SKM-1 treated with dmso at 0.1 percent for 144 hours (cell line): ENCODE measurements at regions not wholly inside any gene's neighbourhood (a gene's known extent, or its start where the extent isn't known, plus 50 kb on each side); places are given as distances from the start of the nearest gene placed in this dataset.

Experiments used
- DNase-seq: peaks from one replicate; lab custom pipeline; 2025; ENCODE audit not compliant: unreplicated experiment; lab: John Stamatoyannopoulos, UW

DNA sequence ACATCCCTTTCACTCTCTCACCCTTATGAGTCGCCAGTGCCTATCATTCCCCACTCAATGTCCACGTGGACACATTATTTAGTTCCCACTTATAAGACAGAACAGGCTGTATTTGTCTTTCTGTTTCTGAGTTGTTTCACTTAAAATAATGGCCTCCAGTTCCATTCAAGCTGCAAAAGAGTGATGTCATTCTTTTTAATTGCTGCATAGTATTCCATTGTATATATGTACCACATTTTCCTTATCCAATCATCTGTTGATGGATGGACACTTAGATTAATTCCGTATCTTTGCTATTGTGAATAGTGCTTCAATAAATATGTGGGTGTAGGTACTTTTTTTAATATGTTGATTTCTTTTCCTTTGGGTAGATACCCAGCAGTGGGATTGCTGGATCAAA, 79.1 kb downstream of the ZNF365 start:
- no peak for DNase-seq

DNA sequence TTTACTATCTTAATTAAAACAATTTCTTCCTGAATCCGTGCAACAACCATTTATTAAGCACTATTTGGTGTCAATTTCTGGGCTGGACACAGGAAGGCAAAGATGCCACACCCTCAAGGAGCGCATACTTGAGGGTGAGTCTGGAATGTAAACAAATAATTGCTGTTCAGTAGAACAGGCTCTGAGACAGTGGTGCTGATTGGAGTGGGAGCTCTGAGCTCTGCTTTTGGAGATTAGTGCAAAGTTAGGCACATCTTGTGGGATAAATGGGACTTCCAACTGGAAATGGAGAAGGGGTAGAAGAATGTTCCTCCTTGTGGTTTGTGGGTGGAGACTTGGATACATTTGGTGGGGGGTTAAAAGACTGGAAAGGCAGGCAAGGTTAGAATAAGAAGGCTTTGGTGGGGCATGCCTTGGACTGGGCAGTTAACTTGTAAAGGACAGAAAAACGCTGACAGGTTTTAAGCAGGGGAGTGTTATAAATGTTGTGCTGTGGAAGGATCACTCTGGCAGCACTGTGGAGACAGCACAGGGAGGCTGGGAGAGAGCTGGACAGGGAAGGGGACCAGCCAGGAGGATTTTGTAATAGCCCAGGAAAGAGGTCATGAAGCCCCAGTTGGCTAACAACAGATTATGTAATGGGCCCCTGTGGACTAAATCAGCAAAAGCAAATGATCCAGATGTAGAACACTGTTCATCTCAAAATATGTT, 80.7 kb downstream of the ZNF365 start:
- DNase-seq = peak; percentile 16

DNA sequence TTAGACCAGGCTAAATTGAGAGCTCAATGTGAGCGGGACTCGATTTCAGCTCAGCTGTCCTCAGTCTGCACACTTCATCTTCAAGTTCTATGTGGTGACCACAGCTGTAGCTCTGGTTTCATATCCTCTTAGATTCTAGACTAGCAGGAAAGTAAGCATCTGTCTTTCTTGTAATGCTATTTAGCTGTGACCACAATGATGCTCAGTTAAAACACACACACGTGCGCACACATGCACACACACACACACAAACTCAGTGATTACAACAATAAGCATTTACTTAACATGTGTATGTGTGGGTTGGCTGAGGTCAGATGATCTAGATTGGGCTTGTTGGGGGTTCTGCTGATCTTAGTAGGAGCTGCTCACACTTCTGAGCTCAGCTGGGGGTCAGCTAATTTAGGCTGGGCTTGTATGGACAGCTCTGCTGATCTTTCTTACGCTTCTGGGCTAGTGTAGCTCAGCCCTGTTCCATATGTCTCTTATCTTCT, 82.5 kb downstream of the ZNF365 start:
- DNase-seq = peak; percentile 52

DNA sequence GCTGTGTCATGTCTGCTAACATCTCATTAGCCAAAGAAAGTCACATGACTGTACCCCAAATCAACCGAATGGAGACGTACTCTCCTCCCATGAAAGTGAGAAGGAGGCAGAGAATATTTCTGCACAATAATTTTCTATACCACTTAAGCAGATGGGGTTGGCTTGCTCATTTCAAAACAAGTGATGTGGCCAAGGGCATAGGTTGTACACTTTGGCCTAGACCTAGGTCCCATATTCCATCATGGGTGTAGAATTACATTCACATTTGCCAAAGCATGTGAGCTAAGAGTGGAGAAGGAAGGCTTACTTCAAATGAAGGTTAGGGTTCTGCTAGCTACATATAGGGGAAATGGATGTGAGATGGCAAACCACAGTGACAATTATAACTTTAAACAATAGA, 83.0 kb downstream of the ZNF365 start:
- no peak for DNase-seq

DNA sequence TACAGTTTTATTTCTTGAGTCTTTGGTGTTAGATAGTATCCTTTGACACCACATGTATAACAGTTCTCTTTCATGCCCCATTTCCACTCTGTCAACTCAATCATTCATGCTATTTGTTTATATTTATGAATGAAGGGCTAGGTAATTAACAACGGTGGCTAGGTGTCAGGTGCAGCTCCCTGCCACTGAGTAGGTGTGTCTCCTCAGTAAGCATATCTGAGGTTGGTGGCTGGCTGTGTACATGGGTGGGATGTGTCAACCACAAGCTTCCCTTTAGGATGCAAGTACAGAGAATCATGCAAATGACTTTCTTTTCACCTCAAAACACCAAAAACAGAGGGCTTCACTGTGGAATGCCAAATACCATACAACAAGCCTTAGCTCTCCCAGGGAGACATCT, 83.4 kb downstream of the ZNF365 start:
- DNase-seq = no peak

DNA sequence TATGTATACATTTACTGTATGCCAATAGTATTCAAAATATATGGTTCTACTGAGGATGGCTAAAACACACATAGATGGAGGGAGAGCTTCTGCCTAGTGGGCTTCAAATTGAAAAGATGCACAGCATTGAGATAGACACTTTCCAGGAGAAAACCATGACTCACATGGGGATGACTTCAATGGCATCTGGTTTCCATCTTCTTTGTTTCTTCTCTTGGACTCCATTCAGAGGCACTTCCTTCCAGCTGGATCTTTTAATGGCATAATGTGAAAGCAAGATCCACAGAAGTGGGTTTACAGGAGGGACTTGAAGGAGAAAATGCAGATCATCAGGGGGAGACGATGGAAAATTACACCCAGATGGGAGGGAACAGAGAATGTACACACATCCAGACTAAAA, 84.9 kb downstream of the ZNF365 start:
- no peak for DNase-seq

DNA sequence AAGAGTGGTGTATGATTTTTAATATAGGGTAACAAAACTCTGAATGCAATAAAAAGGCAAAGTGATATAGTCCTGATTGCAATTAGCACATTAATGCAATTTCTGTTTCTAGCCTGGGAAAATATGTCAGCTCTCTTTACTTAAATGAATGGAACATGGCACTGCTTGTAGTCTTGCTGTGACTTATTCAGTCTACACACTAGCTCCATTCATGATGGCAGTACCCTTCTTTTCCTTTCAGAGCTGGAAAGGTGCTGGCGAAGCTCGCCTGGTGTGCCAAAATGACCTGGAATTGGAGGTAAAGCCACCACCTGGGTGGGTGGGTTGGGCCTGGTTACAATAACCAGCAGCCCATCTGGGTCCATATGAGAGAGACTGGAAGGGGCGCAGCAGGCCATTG, 85.3 kb downstream of the ZNF365 start:
- no peak for DNase-seq

DNA sequence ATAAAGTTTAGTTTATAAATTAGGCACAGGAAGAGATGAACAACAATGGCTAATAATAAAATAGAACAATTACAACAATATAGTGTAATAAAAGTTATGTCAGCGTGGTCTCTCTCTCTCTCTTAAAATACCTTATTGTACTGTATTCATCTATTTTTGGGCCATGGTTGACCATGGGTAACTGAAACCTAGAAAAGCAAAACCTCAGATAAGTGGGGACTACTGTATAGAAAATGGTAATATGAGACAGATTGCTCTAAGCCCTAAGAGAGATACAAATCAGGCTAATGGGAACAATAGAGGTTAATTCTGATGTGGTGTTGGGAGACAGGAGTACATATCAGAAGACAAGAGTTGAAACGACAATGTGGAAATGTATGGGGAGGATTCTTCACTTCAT, 86.2 kb downstream of the ZNF365 start:
- DNase-seq = no peak

DNA sequence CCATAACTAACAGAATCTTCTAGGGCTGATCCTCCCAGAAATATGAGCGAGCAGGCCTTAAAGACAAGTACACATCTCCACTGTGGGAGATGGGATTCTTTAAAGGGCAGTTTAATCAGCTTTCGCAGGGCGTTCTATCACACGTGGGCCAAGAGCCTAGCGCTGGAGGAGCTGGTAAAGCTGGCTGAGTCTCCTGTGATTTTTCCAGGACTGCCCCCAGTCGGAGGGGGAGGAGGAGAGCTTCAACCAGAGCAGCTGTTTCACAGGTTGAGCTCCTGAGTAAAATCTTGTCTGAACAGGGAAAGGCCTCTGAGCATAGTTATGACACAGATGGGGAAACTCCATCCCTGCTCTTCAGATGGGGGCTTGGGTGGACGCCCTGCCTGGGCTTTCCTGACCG, 87.0 kb downstream of the ZNF365 start:
- DNase-seq = no peak

DNA sequence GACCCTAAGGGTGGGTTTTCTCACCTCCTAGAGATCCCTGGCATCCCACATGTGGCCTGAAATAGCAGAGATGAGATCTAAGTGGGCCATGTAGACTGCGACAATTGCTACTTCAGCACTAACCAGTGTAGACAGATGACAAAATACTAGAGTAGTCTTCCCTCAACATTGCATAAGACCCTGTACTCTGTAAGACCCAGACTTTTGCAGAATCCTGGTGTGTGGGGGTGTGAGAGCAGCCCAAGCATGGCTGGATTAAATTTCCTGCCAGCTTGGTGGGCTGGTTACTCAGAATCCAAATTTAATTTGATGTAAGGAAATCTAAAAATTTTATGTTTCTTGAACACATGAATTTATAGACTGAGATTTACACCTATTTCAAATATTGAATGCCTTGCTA, 88.3 kb downstream of the ZNF365 start:
- DNase-seq = no peak

DNA sequence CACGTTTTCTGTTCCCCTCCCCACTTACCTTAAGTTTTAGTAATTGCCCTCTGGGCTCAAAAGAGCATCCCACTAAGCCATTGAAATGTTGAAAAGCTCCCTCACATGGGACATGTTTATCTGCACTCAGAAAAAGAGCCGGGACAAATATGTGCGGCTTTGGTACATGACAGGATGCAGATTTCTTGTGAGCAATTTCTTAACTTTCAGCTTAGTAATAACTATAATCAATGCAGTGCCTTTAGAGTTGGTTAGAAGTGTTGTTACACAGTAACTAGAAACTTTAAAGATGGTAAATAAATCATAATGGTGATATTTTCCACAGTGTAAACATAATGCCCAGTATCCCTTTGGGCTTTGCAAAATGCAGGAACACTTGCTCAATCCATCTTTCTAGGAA, 89.2 kb downstream of the ZNF365 start:
- no peak for DNase-seq

DNA sequence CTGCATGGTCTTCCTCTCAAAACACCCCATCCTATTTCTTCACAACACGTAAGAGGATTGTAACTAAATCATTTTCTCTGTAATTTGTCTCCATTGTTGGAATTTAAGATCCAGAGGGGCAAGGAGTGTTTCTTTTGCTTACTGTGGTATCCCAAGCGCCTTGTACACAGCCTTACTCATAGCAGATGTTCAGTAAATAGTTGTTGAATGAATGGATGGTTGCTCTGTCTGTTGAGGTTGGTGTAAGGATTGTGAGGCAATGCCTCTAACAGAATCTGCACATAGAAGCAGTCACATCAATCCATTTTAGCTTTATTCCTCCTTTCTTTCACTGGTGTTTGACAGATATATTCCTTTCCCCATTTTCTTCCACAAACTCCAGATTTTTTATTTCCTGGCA, 90.1 kb downstream of the ZNF365 start:
- DNase-seq = no peak

DNA sequence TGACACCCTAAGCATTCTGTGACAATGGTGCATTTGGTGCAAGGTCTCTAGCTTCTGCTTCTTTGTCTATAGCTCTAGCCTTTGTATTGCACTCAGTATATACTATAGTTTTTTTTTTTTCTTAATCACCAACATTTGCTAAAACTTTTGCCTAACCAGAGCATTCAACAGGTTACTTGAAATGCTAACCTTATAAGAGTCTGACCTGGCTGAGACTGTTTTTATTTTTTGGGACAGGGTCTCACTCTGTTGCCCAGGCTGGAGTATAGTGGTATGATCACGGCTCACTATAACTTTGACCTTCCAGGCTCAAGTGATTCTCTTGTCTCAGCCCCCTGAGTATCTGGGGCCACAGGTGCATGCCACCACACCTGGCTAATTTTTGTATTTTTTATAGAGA, 92.4 kb downstream of the ZNF365 start:
- no peak for DNase-seq

DNA sequence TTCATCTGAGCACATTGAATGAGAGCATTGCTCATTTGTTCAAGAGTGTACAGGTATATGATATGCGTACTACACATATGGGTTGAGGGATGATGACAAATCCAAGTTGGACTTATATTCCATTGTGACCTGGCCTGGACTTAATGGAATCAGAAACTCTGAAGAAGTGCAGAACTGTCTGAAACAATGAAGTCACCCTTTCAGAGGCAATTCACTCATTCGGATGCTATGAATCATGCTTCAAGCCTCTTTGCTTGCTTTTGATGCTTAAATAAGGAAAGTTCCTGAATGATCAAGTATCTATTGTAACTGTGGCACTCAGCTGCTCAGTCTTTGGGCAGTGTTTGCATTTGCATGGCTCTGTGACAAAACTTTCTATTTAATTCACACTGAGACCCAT, 93.4 kb downstream of the ZNF365 start:
- DNase-seq = no peak

DNA sequence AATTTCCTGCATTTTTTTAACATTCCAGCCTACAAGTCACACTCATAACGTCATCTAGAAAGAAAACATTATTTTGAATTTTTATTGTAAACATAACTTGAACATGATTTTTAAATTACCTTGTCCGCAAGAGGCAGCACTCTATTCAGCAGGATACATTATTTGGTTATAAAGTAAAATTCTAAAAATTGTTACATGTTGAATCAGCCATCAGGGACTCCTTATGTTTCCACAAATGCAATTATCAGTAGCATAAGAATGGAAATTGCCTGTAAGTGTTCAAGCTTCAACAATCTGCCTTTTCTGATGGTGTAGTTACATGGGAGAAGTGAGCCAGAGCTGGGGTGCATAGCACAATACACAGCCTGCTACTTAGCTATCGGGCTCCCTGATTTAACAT, 97.5 kb downstream of the ZNF365 start:
- DNase-seq = no peak

DNA sequence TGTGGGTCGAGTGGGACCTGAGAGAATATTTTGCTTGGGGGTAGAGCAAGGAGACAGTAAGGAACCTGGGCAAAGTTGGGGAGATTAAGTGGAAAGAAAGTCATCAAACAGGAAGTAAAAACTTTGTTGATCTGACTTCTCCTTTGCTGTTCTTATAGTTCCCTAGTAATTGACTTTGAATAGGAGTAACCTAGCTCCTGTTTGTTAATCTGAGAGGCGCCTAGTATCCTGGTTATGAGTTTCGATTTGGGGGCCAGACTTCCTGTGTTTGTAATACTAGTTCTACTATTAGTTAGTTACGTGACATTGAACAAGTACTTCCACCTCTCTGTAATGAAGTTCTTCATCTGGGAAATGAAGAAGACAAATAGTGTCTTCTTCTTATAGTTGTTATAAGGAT, 99.1 kb downstream of the ZNF365 start:
- no peak for DNase-seq

DNA sequence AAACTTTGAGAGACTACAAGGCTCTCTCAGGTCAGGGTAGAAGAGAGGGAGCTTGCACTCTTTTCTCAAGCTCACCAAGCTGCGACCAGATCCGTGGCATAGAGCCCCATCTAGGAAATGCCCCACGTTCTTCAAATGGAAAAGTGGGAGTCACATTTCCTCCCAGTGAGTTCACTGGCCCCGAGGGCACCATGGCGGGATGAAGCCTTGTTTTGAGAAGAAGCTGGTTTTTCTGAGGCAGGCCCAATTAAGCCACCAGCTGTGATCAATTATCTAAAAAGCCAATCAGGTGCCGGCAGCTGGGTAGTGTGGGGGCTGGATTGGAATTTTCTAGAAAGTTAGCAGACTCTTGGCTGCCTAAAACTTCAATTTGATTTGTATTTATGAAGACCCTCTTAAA, 101.4 kb downstream of the ZNF365 start:
- DNase-seq = no peak

DNA sequence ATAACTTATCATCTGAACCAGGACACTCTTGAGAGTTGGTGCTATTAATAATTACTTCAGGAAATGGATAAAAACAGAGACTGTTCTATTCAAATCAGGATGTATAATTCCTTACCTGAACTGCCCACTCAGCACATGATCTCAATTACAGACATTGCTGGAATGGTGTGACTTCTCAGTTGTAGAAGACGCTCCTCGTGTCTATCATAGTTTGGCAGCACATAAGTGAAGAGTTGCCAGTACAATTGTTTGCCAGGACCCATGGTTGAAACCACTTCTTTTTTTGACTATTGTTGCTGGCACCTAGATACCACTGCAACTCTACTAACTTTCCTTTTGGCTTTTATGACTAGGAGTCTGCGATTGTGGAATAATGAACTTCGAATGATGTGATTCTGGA, 105.4 kb downstream of the ZNF365 start:
- no peak for DNase-seq

DNA sequence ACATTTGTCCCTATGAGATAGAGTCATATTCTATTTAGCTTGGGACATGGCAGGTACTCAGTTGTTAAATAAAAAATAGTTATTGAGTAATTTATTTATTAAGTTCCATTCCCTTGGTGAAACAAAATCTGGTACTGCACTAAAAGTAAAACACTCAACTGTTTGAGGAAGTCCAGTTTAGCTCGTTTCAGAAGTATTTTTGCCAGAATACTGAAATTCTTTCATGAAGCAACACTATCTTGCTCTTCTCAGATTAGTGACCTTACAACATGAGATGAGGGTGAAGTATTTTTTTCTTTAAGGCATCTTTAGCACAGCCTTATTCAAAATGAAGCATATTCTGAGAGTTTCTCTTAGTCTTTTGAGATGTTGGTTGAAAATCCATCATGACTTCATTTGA, 106.0 kb downstream of the ZNF365 start:
- no peak for DNase-seq

DNA sequence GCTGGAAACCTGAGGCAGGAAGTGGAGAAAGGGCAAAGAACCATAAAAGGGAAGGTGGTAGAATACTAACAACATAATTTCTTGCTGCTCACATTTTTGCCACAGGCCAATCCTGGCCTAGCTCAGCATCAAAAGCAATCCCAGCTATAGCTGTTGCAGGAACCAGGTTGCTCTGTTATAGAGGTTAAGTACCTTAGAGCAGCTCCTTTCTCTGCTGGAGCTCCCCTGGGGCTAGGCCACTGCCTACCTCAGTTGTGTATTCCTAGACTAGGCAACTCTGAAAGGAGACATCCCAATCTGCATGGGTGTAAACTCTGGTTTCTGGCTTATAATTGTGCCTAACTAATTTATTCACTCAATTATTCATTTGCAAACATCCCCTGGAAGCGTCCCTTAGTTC, 108.4 kb downstream of the ZNF365 start:
- DNase-seq = no peak

DNA sequence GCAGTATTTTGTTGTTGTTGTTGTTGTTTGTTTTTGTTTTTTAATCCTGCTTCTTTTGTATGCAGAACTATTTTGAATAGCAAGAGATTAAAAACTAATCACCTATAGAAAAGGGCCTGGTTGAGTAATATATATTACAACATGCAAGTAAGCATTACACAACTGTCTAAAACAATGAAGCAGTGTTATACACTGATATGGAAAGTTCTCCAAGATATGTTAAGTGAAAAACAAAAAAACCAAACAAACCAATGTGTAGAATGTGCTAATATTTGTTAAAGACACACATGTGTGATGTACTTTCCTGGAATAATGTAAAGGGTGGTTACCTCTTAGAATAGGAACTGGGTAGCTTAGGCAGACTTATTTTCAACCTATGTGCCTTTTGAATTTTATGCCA, 117.4 kb downstream of the ZNF365 start:
- peak; percentile 17 for DNase-seq

DNA sequence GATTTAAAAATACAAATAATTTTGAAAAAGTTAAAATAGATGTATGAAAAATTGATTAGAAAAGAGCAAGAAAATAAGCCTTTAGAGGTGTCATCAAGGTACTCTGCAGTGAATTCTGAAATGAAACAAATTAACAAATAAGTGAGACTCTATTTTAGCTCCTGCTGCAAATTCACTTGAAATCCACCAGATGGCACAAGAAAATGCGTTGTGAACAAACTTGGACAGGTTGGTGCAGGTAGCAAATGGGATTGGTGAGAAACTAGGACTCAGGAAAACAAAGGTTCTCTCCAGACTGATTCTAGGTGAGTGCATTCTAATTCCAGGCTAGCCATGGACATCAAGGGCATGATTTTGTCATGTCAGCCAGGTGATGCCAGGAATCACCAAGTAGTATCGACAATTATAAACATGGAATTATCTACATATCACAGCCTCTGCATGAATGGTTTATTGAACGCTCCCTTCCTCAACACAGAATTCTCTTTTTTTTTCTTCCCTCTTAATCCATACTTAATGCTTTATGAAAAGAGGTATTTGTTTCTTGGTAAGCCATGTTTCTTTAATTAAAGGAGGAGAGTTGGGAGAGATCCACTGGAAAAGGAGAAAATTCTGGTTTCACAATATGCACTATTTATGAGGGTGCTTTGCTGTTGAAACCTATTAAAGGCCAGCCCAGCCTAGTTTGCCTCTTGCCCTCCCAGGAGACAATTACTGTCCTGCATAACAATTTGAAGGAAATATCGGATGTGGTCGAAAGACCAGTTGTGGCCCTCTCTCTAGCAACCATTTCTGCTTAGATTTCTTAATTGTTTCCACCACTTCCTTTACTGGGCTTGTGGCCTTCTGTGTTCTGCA, 118.1 kb downstream of the ZNF365 start:
- peak; percentile 89 for DNase-seq

DNA sequence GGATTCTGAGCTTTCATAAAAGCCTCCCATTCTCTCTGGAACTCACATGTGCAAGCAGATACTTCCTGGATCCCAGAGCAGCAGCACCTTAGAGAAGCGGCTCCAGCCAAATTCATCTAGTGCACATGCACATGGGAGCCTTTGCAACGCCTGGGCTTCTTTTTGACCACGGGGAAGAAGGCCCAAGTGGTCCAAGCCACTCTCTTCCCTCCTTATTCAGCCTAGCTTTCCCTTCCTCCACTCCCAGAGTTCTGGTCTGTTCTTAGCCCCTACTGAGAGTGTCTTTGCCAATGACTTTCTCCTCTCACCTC, 118.7 kb downstream of the ZNF365 start:
- DNase-seq = no peak
